Activated T-cell treated with anti-CD3 and anti-CD28 coated beads, Interleukin-2, amount 50 U/mL, for 4 hours (primary cell): ENCODE measurements at regions not wholly inside any gene's neighbourhood (a gene's known extent, or its start where the extent isn't known, plus 50 kb on each side); places are given as distances from the start of the nearest gene placed in this dataset.
A peak's percentile ranks its signal among the peaks of the same experiment; 100 is the strongest.

Experiments used
- ATAC-seq, 2 donors: fragments of 200-7000 bp; cut with Tn5 transposase; one replicate each; pipeline ENCODE4 v1.10.0; 2021
- DNase-seq: peaks from one replicate; pipeline ENCODE4 v3.0.0-alpha.2; 2020
- H3K27me3 Mint-ChIP-seq: one replicate; pipeline ENCODE4 v1.8.0; 2021; ENCODE audit warnings: low read depth, mixed read lengths
- H3K36me3 Mint-ChIP-seq: one replicate; pipeline ENCODE4 v1.8.0; 2022; ENCODE audit warnings: mixed read lengths; ENCODE audit not compliant: insufficient read depth
- H3K4me1 Mint-ChIP-seq: one replicate; pipeline ENCODE4 v1.8.0; 2021; ENCODE audit warnings: low read depth, mixed read lengths
- H3K4me3 Mint-ChIP-seq: one replicate; pipeline ENCODE4 v1.8.0; 2021; ENCODE audit warnings: mild to moderate bottlenecking, moderate library complexity, mixed read lengths
- H3K9me3 Mint-ChIP-seq: one replicate; pipeline ENCODE4 v1.8.0; 2021; ENCODE audit warnings: mixed read lengths

DNA sequence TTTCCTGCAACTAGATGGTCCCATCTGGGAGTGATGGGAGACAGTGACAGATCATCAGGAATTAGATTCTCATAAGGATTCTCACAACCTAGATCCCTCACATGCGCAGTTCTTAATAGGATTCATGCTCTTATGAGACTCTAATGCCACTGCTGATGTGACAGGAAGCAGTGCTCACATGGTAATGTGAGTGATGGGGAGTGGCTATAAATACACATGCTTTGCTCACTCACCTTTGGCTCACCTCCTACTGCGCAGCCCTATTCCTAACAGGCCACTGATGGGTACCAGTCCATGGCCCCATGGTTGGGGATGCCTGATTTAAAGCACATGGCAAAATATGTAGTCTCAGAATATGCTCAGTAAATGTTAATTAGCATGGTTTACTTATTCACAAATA lies 80.6 kb upstream of the MBOAT1 start:
- Mint-ChIP-seq H3K4me3 (no peak overlapping the region), H3K4me1 (peaks cover 14% of the 10 kb centered on the region), H3K27me3 (no peaks in the 10 kb centered on the region), H3K36me3 (no peaks in the 10 kb centered on the region), H3K9me3 (no peaks in the 10 kb centered on the region)
- DNase-seq = no peak
- ATAC-seq = no peak

DNA sequence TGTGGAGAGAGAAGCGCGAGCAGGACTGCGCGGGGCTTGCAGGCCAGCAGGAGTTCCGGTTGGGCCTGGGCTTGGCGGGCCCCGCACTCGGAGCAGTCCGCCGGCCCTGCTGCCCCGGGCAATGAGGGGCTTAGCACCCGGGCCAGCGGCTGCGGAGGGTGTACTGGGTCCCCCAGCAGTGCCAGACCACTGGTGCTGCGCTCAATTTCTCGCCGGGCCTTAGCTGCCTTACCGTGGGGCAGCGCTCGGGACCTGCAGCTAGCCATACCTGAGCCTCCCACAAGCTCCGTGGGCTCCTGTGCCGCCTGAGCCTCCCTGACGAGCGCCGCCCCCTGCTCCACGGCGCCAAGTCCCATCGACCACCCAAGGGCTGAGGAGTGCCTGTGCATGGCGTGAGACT lies 89.0 kb upstream of the MBOAT1 start:
- Mint-ChIP-seq H3K27me3 (no peaks in the 10 kb centered on the region), H3K36me3 (no peaks in the 10 kb centered on the region), H3K4me3 (no peak overlapping the region), H3K4me1 (no peaks in the 10 kb centered on the region), H3K9me3 (no peaks in the 10 kb centered on the region)
- DNase-seq (no peak), ATAC-seq (no peak)

DNA sequence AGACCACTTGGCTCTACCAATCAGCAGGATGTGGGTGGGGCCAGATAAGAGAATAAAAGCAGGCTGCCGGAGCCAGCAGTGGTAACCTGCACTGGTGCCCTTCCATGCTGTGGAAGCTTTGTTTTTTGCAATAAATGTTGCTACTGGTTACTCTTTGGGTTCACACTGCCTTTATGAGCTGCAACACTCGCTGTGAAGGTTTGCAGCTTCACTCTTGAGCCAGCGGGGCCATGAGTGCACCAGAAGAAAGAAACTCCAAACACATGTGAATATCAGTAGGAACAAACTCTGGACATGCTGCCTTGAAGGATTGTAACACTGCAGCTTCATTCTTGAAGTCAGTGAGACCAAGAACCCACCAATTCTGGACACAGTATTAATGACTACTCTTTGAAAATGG lies 89.9 kb upstream of the MBOAT1 start:
- no peaks in the 10 kb centered on the region for H3K27me3 Mint-ChIP-seq
- H3K4me1 Mint-ChIP-seq = no peaks in the 10 kb centered on the region
- H3K4me3 Mint-ChIP-seq = no peak overlapping the region
- no peaks in the 10 kb centered on the region for H3K9me3 Mint-ChIP-seq
- H3K36me3 Mint-ChIP-seq = no peaks in the 10 kb centered on the region
- DNase-seq = no peak
- ATAC-seq = no peak

DNA sequence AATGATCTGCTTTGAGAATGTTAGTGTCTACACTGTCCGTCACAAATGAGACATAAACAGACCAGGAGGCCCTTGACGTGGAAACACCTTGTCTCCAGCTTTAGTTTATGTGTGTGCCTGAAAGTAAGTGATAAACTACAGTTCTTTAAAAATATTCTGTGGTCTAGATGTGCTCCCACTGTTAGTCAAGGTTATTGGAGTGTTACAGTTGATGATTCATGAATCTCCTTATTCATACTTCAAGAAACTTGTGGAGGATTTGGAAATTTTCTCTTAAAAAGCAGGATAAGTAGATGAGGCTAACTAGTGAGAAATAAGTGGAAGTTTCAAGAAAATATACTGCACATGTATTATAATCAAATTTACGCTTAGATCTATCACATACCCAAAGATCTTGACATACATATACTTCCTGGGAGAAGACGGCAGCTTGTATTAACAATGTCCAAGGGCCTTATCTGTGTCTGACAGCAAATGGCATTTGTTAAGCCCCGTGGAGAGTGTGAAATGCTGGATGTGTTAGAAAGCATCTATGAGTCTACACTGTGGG lies 90.5 kb upstream of the MBOAT1 start:
- no peaks in the 10 kb centered on the region for H3K27me3 Mint-ChIP-seq
- no peaks in the 10 kb centered on the region for H3K9me3 Mint-ChIP-seq
- no peak for ATAC-seq
- H3K36me3 Mint-ChIP-seq = no peaks in the 10 kb centered on the region
- H3K4me3 Mint-ChIP-seq = no peak overlapping the region
- no peak for DNase-seq
- no peaks in the 10 kb centered on the region for H3K4me1 Mint-ChIP-seq

DNA sequence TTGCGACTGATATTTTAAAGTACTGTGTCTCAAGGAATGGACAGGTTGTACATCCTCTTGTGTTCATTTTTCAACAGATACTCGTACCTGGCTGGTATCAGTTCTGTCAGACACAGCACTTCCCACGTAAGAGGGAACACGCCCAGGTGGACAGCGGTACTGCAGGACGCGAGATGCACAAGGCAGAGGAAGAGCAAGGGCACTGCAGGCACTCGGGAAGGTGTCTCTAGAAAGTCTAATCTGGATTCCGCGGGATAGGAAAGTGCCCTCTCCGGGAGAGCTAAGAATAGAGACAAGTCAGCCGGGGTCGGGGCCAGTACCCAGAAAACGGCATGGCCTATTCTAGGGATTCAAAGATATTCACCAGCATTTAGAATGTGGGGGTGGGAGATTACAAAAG lies 94.2 kb upstream of the MBOAT1 start:
- Mint-ChIP-seq H3K36me3 (no peaks in the 10 kb centered on the region), H3K4me3 (no peak overlapping the region), H3K9me3 (no peaks in the 10 kb centered on the region), H3K4me1 (no peaks in the 10 kb centered on the region), H3K27me3 (no peaks in the 10 kb centered on the region)
- ATAC-seq (no peak), DNase-seq (no peak)

DNA sequence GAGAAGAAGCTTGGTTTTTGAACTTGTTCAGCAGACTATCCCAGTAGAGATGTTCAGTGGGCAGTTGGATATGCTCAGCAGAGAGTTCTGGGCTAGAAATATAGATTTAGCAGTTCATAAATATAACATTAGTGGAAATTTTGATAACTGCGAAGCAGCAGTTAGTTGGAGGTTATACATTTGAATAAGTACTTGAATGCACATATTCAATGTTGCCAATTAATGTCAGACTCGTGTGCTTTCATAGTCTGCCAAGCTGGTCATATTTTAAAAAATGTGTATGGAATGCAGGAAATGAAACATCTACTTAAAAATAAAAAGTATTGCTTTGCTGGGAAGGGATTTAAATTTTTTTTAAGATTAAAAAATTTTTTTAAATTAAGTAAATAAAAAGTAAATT lies 92.5 kb upstream of the E2F3 start:
- DNase-seq (no peak), ATAC-seq (no peak)
- Mint-ChIP-seq H3K4me3 (no peak overlapping the region), H3K9me3 (no peaks in the 10 kb centered on the region), H3K36me3 (no peaks in the 10 kb centered on the region), H3K4me1 (no peaks in the 10 kb centered on the region), H3K27me3 (no peaks in the 10 kb centered on the region)

DNA sequence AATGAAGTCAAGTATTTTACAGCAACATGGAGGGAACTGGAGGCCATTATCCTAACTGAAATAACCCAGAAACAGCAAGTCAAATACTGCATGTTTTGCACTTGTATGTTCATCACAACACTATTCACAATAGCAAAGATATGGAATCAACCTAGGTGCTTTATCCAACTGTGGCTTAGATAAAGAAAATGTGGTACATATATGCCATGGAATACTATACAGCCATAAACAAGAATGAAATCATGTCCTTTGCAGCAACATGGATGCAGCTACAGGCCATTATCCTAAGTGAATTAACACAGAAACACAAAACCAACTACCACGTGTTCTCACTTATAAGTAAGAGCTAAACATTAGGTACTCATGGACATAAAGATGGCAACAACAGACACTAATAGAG lies 91.5 kb upstream of the E2F3 start:
- Mint-ChIP-seq H3K27me3 (no peaks in the 10 kb centered on the region), H3K36me3 (no peaks in the 10 kb centered on the region), H3K9me3 (no peaks in the 10 kb centered on the region), H3K4me3 (no peak overlapping the region), H3K4me1 (no peaks in the 10 kb centered on the region)
- ATAC-seq (no peak), DNase-seq (no peak)

DNA sequence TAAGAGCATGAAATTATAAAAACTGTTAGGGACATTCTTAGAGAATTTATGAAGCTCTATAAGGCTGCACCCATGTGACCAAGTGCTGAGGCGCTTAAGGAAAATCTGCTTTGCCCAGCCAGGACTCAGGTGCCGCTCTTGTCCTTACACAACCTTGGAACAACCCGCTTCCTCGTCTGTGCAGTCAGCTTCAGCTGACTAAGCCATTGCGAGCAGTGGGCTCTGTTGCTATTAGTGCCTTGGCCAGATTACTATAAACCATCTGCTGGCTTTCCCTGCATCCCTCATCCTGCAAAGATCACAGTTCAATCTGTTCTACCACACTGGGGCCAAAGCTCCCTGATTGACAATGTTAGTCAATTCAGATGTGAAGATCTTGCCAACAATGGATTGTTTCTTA lies 89.1 kb upstream of the E2F3 start:
- H3K36me3 Mint-ChIP-seq = no peaks in the 10 kb centered on the region
- H3K4me3 Mint-ChIP-seq = no peak overlapping the region
- H3K4me1 Mint-ChIP-seq = no peaks in the 10 kb centered on the region
- DNase-seq (no peak), ATAC-seq (no peak)
- H3K9me3 Mint-ChIP-seq = no peaks in the 10 kb centered on the region
- H3K27me3 Mint-ChIP-seq = no peaks in the 10 kb centered on the region

DNA sequence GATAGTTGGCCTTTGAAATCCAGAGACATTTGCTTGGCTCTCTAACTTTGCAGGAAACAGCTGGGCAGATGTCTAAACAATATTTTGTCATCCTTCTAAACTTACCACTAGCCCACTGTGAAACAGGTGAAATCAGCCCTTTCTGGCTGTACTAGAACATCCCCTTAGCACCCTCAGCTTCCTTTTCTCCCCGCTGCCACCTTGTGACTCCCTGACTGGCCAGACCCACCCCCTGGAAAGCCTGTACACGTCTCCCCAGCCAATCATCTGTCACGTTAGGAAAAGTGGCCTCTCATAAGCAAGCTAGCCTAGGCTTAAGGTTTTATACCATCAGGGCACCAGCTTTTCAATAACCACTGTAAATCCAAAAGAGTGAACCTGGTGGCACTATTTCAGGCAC lies 88.6 kb upstream of the E2F3 start:
- no peak overlapping the region for H3K4me3 Mint-ChIP-seq
- no peaks in the 10 kb centered on the region for H3K27me3 Mint-ChIP-seq
- H3K4me1 Mint-ChIP-seq = no peaks in the 10 kb centered on the region
- ATAC-seq (no peak), DNase-seq (no peak)
- H3K36me3 Mint-ChIP-seq = no peaks in the 10 kb centered on the region
- no peaks in the 10 kb centered on the region for H3K9me3 Mint-ChIP-seq

DNA sequence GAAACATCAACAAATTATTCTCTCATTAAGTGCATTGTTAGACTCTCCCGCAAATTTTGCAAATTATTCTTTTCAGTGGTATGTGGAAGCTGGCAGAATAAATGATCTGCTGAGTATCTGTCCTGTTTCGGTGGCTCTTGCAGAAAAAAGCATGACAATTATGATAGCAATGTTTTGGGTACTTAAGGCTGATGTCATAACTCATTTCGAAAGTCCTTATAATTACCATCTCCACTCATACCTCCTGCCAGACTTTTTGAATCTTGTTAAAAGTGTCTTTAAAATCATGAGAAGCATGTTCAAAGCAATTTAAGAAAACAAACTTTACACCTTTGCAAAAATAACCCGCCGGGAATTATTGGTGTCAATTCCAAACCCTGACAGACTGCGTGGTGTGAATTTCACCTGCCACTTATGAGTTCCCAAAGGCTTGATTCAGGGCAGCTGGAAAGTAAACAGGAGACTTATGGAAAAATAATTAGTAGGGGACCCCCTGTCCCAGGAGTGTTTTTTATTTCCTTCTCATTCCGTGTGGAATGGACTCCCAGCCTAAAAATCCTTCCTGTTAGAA lies 87.6 kb upstream of the E2F3 start:
- H3K27me3 Mint-ChIP-seq = no peaks in the 10 kb centered on the region
- no peak for ATAC-seq
- H3K4me1 Mint-ChIP-seq = no peaks in the 10 kb centered on the region
- no peak overlapping the region for H3K4me3 Mint-ChIP-seq
- DNase-seq = no peak
- no peaks in the 10 kb centered on the region for H3K9me3 Mint-ChIP-seq
- H3K36me3 Mint-ChIP-seq = no peaks in the 10 kb centered on the region

DNA sequence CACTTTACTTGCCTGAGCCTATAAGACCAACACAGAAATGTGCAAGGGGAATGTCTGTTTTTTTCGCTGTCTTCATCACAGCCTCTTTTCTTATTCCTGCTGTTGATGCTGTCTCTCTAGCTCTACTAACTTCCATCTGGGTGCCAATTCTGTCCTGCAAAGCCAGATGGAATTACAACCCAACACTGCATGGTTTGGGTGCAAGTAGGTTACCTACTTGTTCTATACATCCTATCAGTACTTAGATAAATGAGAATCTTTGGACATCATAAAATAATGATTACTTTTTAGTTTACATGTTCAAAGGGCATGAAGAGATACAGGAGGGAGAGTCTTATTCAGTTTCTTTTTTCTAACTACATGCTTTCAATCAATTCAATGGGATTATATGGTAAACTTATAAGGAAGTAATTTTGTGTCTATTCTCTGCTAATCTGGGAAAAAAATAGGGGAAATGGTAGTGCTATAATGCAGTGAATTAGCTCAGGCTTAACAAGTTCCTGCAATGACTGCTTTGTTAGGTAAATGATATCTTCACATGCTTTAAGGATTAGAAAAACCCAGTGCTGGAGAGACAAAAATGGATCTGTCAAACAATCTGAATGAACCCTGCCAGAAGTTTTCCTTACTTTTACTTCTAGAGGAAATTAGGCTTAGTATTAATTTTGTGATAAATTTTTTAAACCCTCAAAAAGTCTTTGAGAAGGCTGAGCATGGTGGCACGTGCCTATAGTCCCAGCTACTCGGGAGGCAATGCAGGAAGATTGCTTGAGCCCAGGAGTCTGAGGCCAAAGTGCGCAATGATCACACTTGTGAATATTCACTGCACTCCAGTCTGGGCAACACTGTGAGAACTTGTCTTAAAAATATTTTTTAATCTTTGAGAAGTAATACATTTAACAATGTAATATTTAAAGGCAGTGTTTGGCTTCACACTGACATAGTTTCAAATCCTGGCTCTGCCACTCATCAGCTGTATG lies 86.5 kb upstream of the E2F3 start:
- Mint-ChIP-seq H3K4me3 (no peak overlapping the region), H3K9me3 (peaks cover 4% of the 10 kb centered on the region), H3K36me3 (no peaks in the 10 kb centered on the region), H3K4me1 (peaks cover 8% of the 10 kb centered on the region), H3K27me3 (no peaks in the 10 kb centered on the region)
- no peak for ATAC-seq
- no peak for DNase-seq

DNA sequence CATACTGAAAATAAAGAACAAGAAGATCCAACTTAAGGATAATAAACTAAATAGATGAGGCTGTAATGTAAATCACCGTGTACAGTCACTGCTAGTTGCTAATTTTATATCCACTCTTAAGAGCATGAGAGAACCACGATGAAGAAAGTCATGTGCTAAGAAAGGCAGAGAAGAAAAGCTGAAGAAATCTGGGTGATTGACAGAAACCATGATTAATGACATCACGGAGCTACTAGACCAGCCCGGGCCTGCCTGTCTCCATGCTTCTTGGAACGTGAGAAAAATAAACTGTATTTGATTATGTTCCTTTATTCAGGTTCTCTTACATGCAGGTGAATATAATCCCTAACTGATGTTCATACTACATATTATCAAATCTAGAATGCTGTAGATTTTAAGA lies 84.2 kb upstream of the E2F3 start:
- no peak for ATAC-seq
- DNase-seq = no peak
- no peaks in the 10 kb centered on the region for H3K36me3 Mint-ChIP-seq
- no peaks in the 10 kb centered on the region for H3K27me3 Mint-ChIP-seq
- H3K9me3 Mint-ChIP-seq = peaks cover 4% of the 10 kb centered on the region
- no peak overlapping the region for H3K4me3 Mint-ChIP-seq
- H3K4me1 Mint-ChIP-seq = peaks cover 18% of the 10 kb centered on the region

DNA sequence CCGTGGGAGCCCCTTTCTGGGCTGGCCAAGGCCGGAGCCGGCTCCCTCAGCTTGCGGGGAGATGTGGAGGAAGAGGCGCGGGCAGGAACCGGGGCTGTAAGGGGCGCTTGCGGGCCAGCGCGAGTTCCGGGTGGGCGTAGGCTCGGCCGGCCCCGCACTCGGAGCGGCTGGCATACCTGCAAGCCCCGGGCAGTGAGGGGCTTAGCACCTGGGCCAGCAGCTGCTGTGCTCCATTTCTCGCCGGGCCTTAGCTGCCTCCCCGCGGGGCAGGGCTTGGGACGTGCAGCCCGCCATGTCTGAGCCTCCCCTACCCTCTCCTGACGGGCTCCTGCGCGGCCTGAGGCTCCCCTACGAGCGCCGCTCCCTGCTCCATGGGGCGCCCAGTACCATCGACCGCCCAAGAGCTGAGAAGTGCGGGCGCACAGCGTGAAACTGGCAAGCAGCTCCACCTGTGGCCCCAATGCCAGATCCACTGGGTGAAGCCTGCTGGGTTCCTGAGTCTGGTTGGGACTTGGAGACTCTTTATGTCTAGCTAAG lies 82.8 kb upstream of the E2F3 start:
- no peak for DNase-seq
- Mint-ChIP-seq H3K9me3 (peaks cover 4% of the 10 kb centered on the region), H3K4me1 (peaks cover 18% of the 10 kb centered on the region), H3K27me3 (no peaks in the 10 kb centered on the region), H3K36me3 (no peaks in the 10 kb centered on the region), H3K4me3 (no peak overlapping the region)
- ATAC-seq = no peak

DNA sequence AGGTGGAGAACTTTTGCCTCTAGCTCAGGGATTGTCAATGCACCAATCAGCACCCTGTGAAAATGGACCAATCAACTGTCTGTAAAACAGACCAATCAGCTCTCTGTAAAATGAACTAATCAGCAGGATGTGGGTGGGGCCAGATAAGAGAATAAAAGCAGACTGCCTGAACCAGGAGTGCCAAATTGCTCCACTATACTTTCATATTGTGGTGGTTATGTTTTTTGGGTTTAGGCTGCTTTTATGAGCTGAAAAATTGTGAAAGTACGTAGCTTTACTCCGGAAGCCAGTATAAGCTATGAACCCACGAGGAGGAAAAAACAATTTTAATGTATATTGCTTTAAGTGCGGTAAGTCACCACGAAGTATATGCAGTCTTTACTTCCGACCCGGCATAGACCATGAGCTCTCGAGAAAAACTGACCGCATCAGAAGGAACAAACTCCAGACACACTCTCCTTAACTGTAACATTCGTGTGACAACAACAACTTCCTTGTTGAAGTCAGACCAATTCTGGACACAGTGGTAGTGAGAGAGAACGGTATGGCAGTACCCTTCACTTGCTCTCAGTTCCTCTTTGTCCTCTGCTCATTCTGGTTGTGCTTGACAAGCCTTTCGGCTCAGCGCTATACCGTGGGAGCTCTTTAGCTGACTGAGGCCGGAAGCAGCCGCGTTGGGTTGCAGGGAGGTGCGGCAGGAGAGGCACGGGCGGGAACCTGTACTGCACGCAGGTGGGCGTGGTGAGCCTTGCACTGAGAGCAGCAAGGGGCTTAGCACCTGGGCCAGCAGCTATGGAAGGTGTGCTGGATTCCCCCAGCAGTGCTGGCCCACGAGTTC lies 81.9 kb upstream of the E2F3 start:
- peak; percentile 52 for DNase-seq
- Mint-ChIP-seq H3K27me3 (no peaks in the 10 kb centered on the region), H3K4me1 (peaks cover 18% of the 10 kb centered on the region), H3K36me3 (no peaks in the 10 kb centered on the region), H3K4me3 (peak overlapping the region; percentile 87), H3K9me3 (peaks cover 4% of the 10 kb centered on the region)
- ATAC-seq = peak; percentile 93 to 95
